HCT116 (cell line): ENCODE measurements at regions not wholly inside any gene's neighbourhood (a gene's known extent, or its start where the extent isn't known, plus 50 kb on each side); places are given as distances from the start of the nearest gene placed in this dataset.
"Not testable (repeated sequence)": the region's sequence is repeated elsewhere in the genome, so short reads cannot be mapped to it uniquely, and the experiment has no call there.

Source experiments
- CEBPB ChIP-seq: IDR thresholded peaks from 2 replicates; pipeline ENCODE4 v1.6.1; 2012; ENCODE audit warnings: low read depth
- EGR1 ChIP-seq: IDR thresholded peaks from 2 replicates; pipeline ENCODE4 v1.6.1; 2012; ENCODE audit warnings: low read depth
- EZH2 ChIP-seq: fragments of 200-600 bp; sonication (generic); IDR thresholded peaks from 2 replicates; pipeline ENCODE4 v1.6.1; 2017; ENCODE audit warnings: antibody characterized with exemption, mixed run types
- FOSL1 ChIP-seq: IDR thresholded peaks from 2 replicates; pipeline ENCODE4 v1.6.1; 2012; ENCODE audit warnings: low read depth
- JUND ChIP-seq: IDR thresholded peaks from 2 replicates; pipeline ENCODE4 v1.6.1; 2012
- POLR2A ChIP-seq: IDR thresholded peaks from 2 replicates; pipeline ENCODE4 v1.7.0; 2011; ENCODE audit warnings: borderline replicate concordance; ENCODE audit not compliant: insufficient read depth, insufficient read length; ENCODE audit errors: extremely low read depth
- POLR2AphosphoS5 ChIP-seq: IDR thresholded peaks from 2 replicates; pipeline ENCODE4 v1.6.1; 2011; ENCODE audit warnings: mild to moderate bottlenecking, low read depth, low read length, moderate library complexity
- RAD21 ChIP-seq: IDR thresholded peaks from 2 replicates; pipeline ENCODE4 v1.6.1; 2012; ENCODE audit warnings: low read depth, mild to moderate bottlenecking
- SIN3A ChIP-seq: IDR thresholded peaks from 2 replicates; pipeline ENCODE4 v1.6.1; 2012; ENCODE audit warnings: low read depth
- SP1 ChIP-seq: IDR thresholded peaks from 2 replicates; pipeline ENCODE4 v1.6.1; 2012; ENCODE audit warnings: low read depth
- YY1 ChIP-seq: IDR thresholded peaks from 2 replicates; pipeline ENCODE4 v1.6.1; 2011; ENCODE audit warnings: low read length, low read depth, moderate library complexity, mild to moderate bottlenecking; ENCODE audit not compliant: insufficient replicate concordance; ENCODE audit errors: extremely low read depth
- TF ChIP-seq, protein P1 (sequence below), 3 experiments: fragments of 200-600 bp in 1 of 3; sonication (generic) in 1 of 3; IDR thresholded peaks in 2 of 3; conservative IDR thresholded peaks in 1 of 3; 2 replicates each; pipeline ENCODE4 v1.5.1; 2012 to 2017; ENCODE audit warnings: low read depth in 2 of 3, low read length in 2 of 3, antibody characterized with exemption in 1 of 3, borderline replicate concordance in 1 of 3, control low read depth in 1 of 3, mild to moderate bottlenecking in 1 of 3, mixed read lengths in 1 of 3, mixed run types in 1 of 3, moderate library complexity in 1 of 3; ENCODE audit not compliant: insufficient read depth in 1 of 3
- TF ChIP-seq, protein P2 (sequence below): IDR thresholded peaks from 2 replicates; pipeline ENCODE4 v1.6.1; 2012; ENCODE audit warnings: low read depth

DNA sequence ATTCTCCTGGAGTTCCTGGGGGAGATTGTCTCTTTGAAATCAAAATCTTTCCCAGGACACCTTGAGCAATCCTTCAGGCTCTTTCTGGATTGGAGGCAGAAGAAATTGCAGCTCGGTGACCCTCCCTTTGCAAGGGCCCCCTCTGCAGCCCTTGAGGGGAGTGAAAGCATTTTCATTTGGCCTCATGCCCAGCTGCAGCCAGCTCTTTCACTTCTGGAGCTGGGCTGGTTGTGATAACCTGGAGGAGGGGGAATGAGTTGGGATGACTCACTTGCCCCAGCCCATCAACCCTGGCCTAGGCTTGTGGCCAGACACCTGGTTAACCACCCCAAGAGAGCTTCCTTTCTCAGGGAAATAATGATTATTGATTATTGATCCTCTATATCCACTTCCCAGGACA is 129.7 kb downstream of the POTEG start:
- TF ChIP-seq POLR2A, RAD21, POLR2AphosphoS5, CEBPB, FOSL1, JUND, SIN3A, EGR1, EZH2, SP1, YY1: not testable (repeated sequence)
- TF ChIP-seq, protein P1, sequence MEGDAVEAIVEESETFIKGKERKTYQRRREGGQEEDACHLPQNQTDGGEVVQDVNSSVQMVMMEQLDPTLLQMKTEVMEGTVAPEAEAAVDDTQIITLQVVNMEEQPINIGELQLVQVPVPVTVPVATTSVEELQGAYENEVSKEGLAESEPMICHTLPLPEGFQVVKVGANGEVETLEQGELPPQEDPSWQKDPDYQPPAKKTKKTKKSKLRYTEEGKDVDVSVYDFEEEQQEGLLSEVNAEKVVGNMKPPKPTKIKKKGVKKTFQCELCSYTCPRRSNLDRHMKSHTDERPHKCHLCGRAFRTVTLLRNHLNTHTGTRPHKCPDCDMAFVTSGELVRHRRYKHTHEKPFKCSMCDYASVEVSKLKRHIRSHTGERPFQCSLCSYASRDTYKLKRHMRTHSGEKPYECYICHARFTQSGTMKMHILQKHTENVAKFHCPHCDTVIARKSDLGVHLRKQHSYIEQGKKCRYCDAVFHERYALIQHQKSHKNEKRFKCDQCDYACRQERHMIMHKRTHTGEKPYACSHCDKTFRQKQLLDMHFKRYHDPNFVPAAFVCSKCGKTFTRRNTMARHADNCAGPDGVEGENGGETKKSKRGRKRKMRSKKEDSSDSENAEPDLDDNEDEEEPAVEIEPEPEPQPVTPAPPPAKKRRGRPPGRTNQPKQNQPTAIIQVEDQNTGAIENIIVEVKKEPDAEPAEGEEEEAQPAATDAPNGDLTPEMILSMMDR (IDR thresholded peaks at IDR 0.05 in 2 of 3, conservative IDR thresholded peaks at IDR 0.05 in 1 of 3; ENCODE audit: borderline replicate concordance in 1 of 3, insufficient read depth in 1 of 3, low read depth in 2 of 3, low read length in 2 of 3), result not testable (repeated sequence)
- TF ChIP-seq, protein P2, sequence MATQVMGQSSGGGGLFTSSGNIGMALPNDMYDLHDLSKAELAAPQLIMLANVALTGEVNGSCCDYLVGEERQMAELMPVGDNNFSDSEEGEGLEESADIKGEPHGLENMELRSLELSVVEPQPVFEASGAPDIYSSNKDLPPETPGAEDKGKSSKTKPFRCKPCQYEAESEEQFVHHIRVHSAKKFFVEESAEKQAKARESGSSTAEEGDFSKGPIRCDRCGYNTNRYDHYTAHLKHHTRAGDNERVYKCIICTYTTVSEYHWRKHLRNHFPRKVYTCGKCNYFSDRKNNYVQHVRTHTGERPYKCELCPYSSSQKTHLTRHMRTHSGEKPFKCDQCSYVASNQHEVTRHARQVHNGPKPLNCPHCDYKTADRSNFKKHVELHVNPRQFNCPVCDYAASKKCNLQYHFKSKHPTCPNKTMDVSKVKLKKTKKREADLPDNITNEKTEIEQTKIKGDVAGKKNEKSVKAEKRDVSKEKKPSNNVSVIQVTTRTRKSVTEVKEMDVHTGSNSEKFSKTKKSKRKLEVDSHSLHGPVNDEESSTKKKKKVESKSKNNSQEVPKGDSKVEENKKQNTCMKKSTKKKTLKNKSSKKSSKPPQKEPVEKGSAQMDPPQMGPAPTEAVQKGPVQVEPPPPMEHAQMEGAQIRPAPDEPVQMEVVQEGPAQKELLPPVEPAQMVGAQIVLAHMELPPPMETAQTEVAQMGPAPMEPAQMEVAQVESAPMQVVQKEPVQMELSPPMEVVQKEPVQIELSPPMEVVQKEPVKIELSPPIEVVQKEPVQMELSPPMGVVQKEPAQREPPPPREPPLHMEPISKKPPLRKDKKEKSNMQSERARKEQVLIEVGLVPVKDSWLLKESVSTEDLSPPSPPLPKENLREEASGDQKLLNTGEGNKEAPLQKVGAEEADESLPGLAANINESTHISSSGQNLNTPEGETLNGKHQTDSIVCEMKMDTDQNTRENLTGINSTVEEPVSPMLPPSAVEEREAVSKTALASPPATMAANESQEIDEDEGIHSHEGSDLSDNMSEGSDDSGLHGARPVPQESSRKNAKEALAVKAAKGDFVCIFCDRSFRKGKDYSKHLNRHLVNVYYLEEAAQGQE, result not testable (repeated sequence)
